VCaP (cell line): ENCODE measurements at regions not wholly inside any gene's neighbourhood (a gene's known extent, or its start where the extent isn't known, plus 50 kb on each side); places are given as distances from the start of the nearest gene placed in this dataset.

Experiments
- H3K27ac ChIP-seq: fragments of 450-650 bp; 2 replicates; pipeline ENCODE4 v1.5.1; 2017
- CTCF ChIP-seq: fragments of 450-650 bp; conservative IDR thresholded peaks from 2 replicates; pipeline ENCODE4 v1.5.1; 2017; ENCODE audit warnings: mild to moderate bottlenecking, moderate library complexity

GRCh38 chr17:54781389-54781788 is 119.3 kb upstream of the TOM1L1 start:
- TF ChIP-seq CTCF: no peak

GRCh38 chr17:54784305-54784704 is 116.3 kb upstream of the TOM1L1 start:
- TF ChIP-seq CTCF: no peak

More at GRCh38 chr17:54781389-54781788, 119.3 kb upstream of the TOM1L1 start:
- no peak overlapping the region; the same call in 1 of the 2 replicates for H3K27ac ChIP-seq

GRCh38 chr17:54785643-54786268 is 114.9 kb upstream of the TOM1L1 start:
- H3K27ac ChIP-seq: no peak overlapping the region
- TF ChIP-seq CTCF: no peak

More at GRCh38 chr17:54784305-54784704, 116.3 kb upstream of the TOM1L1 start:
- H3K27ac ChIP-seq: no peak overlapping the region

- TF ChIP-seq CTCF: no peak
- H3K27ac ChIP-seq: no peak overlapping the region
These were observed 111.4 kb upstream of the TOM1L1 start for GRCh38 chr17:54789101-54789880.

GRCh38 chr17:54793271-54793670 is 107.4 kb upstream of the TOM1L1 start:
- TF ChIP-seq CTCF: no peak
- H3K27ac ChIP-seq: no peak overlapping the region

- no peak for TF ChIP-seq CTCF
- no peak overlapping the region for H3K27ac ChIP-seq
These were observed 105.6 kb upstream of the TOM1L1 start for GRCh38 chr17:54795046-54795445.

GRCh38 chr17:54807331-54807730 is 93.3 kb upstream of the TOM1L1 start:
- TF ChIP-seq CTCF: no peak

More at GRCh38 chr17:54807331-54807730, 93.3 kb upstream of the TOM1L1 start:
- H3K27ac ChIP-seq: no peak overlapping the region
